ENCODE measurements at regions not wholly inside any gene's neighbourhood (a gene's known extent, or its start where the extent isn't known, plus 50 kb on each side); places are given as distances from the start of the nearest gene placed in this dataset.

DNA sequence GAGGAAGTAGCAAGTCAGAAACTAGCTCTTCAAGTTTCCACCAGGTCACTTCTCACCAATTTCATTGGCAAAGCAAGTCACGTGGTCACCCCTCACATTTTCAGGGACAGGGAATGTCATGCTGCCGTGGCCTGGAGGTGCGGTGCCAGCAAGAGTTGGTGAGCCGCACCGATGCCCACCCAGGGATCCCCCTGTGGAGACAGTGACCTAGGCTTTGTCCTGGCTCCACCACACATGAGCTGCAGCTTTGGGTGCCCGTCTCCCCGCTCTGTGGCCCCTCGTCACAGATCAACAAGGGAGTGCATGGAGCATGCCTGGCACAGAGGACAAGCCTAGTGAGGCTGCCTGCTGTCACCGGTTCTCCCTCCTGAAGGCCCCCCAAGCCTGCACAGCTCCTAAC, 226.7 kb upstream of the PPP2R2D start:
- TF ChIP-seq, protein P1, sequence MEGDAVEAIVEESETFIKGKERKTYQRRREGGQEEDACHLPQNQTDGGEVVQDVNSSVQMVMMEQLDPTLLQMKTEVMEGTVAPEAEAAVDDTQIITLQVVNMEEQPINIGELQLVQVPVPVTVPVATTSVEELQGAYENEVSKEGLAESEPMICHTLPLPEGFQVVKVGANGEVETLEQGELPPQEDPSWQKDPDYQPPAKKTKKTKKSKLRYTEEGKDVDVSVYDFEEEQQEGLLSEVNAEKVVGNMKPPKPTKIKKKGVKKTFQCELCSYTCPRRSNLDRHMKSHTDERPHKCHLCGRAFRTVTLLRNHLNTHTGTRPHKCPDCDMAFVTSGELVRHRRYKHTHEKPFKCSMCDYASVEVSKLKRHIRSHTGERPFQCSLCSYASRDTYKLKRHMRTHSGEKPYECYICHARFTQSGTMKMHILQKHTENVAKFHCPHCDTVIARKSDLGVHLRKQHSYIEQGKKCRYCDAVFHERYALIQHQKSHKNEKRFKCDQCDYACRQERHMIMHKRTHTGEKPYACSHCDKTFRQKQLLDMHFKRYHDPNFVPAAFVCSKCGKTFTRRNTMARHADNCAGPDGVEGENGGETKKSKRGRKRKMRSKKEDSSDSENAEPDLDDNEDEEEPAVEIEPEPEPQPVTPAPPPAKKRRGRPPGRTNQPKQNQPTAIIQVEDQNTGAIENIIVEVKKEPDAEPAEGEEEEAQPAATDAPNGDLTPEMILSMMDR (conservative IDR thresholded peaks at IDR 0.05; ENCODE audit: low read depth, low read length), result no peak
- Histone ChIP-seq H3K4me3 (IDR thresholded peaks at IDR 0.05; ENCODE audit: insufficient read depth, low read depth, low read length) (no peak overlapping the region), H3K79me2 (ENCODE audit: insufficient read depth, low read depth) (no peaks in the 10 kb centered on the region), H3K36me3 (ENCODE audit: insufficient read depth) (no peaks in the 10 kb centered on the region), H4K20me1 (ENCODE audit: insufficient read depth) (no peaks in the 10 kb centered on the region), H3K9ac (no peak overlapping the region), H3K4me1 (ENCODE audit: low read depth, poor library complexity, severe bottlenecking) (no peaks in the 10 kb centered on the region), H3K27ac (no peak overlapping the region), H2AFZ (ENCODE audit: low read depth) (no peak overlapping the region), H3K4me2 (no peak overlapping the region), H3K27me3 (ENCODE audit: insufficient read depth, low read depth) (no peaks in the 10 kb centered on the region)

GRCh38 chr10:131675104-131675503, 225.7 kb upstream of the PPP2R2D start:
- TF ChIP-seq, protein P1 (conservative IDR thresholded peaks at IDR 0.05; ENCODE audit: low read depth, low read length), result no peak
- Histone ChIP-seq H3K4me1 (ENCODE audit: low read depth, poor library complexity, severe bottlenecking) (no peaks in the 10 kb centered on the region), H3K27me3 (ENCODE audit: insufficient read depth, low read depth) (no peaks in the 10 kb centered on the region), H3K9ac (no peak overlapping the region), H3K4me3 (IDR thresholded peaks at IDR 0.05; ENCODE audit: insufficient read depth, low read depth, low read length) (no peak overlapping the region), H2AFZ (ENCODE audit: low read depth) (no peak overlapping the region), H3K36me3 (ENCODE audit: insufficient read depth) (no peaks in the 10 kb centered on the region), H3K27ac (no peak overlapping the region), H4K20me1 (ENCODE audit: insufficient read depth) (no peaks in the 10 kb centered on the region), H3K4me2 (no peak overlapping the region), H3K79me2 (ENCODE audit: insufficient read depth, low read depth) (no peaks in the 10 kb centered on the region)

DNA sequence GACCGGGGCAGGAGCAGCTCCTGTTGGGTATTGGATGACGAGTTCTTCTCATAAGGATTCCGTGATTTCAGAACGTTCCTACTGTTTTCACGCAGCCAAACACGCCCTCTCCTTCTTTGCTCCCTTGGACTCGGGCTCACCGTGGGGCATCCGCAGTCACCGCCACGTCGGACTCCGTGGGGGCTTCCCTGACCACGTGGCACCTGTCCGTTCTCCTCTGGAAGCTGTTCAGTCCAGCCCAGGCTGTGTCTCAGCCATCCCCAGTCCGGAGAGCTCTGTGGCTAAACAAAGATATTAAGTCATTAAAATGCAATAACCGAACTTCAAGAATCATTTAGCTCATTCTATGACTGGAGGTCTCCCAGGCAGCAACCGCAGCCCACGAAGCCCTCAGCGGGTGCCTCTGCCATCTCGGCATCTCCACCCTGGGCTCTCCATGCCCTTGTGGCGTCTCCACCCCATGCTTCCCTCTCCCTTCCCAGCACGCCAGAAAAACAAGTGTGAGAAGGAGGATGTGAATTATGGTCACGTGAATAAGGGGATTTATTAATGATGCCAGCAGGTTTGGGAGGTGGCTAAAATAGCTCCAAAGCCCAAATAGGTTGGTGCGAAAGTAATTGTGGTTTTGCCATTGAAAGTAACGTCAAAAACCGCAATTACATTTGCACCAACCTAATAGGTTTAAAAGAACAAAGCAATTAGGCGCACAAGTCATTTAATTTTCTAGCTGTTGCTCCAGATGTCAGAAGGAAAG, 224.6 kb upstream of the PPP2R2D start:
- TF ChIP-seq, protein P1 (conservative IDR thresholded peaks at IDR 0.05; ENCODE audit: low read depth, low read length), result no peak
- no peaks in the 10 kb centered on the region for H3K36me3 ChIP-seq (ENCODE audit: insufficient read depth)
- no peak overlapping the region for H3K4me3 ChIP-seq (IDR thresholded peaks at IDR 0.05; ENCODE audit: insufficient read depth, low read depth, low read length)
- H4K20me1 ChIP-seq (ENCODE audit: insufficient read depth), result no peaks in the 10 kb centered on the region
- H3K27ac ChIP-seq, result no peak overlapping the region
- H3K4me1 ChIP-seq (ENCODE audit: low read depth, poor library complexity, severe bottlenecking), result no peaks in the 10 kb centered on the region
- no peaks in the 10 kb centered on the region for H3K79me2 ChIP-seq (ENCODE audit: insufficient read depth, low read depth)
- H3K27me3 ChIP-seq (ENCODE audit: insufficient read depth, low read depth), result no peaks in the 10 kb centered on the region
- no peak overlapping the region for H3K4me2 ChIP-seq
- H3K9ac ChIP-seq, result no peak overlapping the region
- H2AFZ ChIP-seq (ENCODE audit: low read depth), result no peak overlapping the region; the same call in 1 of the 2 replicates

DNA sequence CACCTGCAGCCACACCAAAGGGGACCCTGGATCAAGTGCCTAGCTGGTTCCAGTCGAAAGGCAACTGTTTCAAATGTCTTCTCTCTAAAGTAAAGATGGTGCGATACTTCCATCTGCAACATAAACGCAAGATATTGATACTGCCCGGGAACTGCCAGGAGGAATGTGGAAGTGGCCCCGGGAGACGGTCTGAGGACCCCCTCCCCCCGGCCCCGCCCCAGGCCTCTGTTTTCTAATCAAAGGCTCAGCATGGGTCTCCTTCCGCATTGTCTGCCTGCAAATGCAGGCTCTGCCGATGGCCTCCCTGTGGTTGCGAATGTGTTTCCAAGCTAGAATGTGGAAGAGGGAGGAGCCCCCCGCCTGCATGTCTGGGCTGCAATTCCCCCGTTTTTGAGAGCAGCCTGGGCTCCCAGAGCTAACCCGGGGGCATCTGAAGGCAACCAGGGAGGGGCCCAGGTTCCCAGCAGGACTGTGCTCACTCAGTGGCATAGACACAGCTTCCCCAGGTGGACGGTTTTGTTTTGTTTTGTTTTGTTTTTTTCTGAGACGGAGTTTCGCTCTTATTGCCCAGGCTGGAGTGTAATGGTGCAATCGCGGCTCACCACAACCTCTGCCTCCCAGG, 223.9 kb upstream of the PPP2R2D start:
- no peak overlapping the region for H2AFZ ChIP-seq (ENCODE audit: low read depth)
- H3K4me3 ChIP-seq (IDR thresholded peaks at IDR 0.05; ENCODE audit: insufficient read depth, low read depth, low read length), result no peak overlapping the region
- no peaks in the 10 kb centered on the region for H3K4me1 ChIP-seq (ENCODE audit: low read depth, poor library complexity, severe bottlenecking)
- no peaks in the 10 kb centered on the region for H3K79me2 ChIP-seq (ENCODE audit: insufficient read depth, low read depth)
- no peaks in the 10 kb centered on the region for H3K27me3 ChIP-seq (ENCODE audit: insufficient read depth, low read depth)
- no peak overlapping the region for H3K27ac ChIP-seq
- H3K4me2 ChIP-seq, result no peak overlapping the region
- TF ChIP-seq, protein P1 (conservative IDR thresholded peaks at IDR 0.05; ENCODE audit: low read depth, low read length), result no peak
- no peaks in the 10 kb centered on the region for H4K20me1 ChIP-seq (ENCODE audit: insufficient read depth)
- no peak overlapping the region for H3K9ac ChIP-seq
- H3K36me3 ChIP-seq (ENCODE audit: insufficient read depth), result no peaks in the 10 kb centered on the region
